GM12865 (cell line): ENCODE measurements at regions not wholly inside any gene's neighbourhood (a gene's known extent, or its start where the extent isn't known, plus 50 kb on each side); places are given as distances from the start of the nearest gene placed in this dataset.

Experiments
- DNase-seq: peaks from one replicate; pipeline ENCODE4 v3.0.0; 2010; ENCODE audit warnings: low read depth
- H3K4me3 ChIP-seq: 2 replicates; pipeline ENCODE4 v1.5.1; 2011; ENCODE audit warnings: mild to moderate bottlenecking, low read depth, low read length, control low read depth
- CTCF ChIP-seq: IDR thresholded peaks from 2 replicates; pipeline ENCODE4 v1.5.1; 2011; ENCODE audit warnings: low read length, control low read depth, low read depth, inconsistent platforms; ENCODE audit not compliant: insufficient read depth; ENCODE audit errors: missing control alignments

- no peak overlapping the region for H3K4me3 ChIP-seq
- no peak for TF ChIP-seq CTCF
- DNase-seq: peak; percentile 22
Measured at GRCh38 chr1:112063781-112064728, 74.6 kb upstream of the KCND3 start.

- no peak for TF ChIP-seq CTCF
- no peak for DNase-seq
- no peak overlapping the region for H3K4me3 ChIP-seq
Measured at GRCh38 chr1:112067989-112068388, 78.5 kb upstream of the KCND3 start.

- no peak for DNase-seq
- no peak for TF ChIP-seq CTCF
- H3K4me3 ChIP-seq: no peak overlapping the region
Measured at GRCh38 chr1:112070677-112071076, 81.2 kb upstream of the KCND3 start.

- TF ChIP-seq CTCF: no peak
- H3K4me3 ChIP-seq: no peak overlapping the region
- no peak for DNase-seq
Measured at GRCh38 chr1:112074711-112075110, 85.2 kb upstream of the KCND3 start.

- DNase-seq: no peak
- no peak for TF ChIP-seq CTCF
- no peak overlapping the region for H3K4me3 ChIP-seq
Measured at GRCh38 chr1:112075566-112075965, 86.1 kb upstream of the KCND3 start.

GRCh38 chr1:112079446-112079845 lies 90.0 kb upstream of the KCND3 start:
- TF ChIP-seq CTCF: no peak
- H3K4me3 ChIP-seq: no peak overlapping the region
- no peak for DNase-seq
